ENCODE measurements at regions not wholly inside any gene's neighbourhood (a gene's known extent, or its start where the extent isn't known, plus 50 kb on each side); places are given as distances from the start of the nearest gene placed in this dataset.

DNA sequence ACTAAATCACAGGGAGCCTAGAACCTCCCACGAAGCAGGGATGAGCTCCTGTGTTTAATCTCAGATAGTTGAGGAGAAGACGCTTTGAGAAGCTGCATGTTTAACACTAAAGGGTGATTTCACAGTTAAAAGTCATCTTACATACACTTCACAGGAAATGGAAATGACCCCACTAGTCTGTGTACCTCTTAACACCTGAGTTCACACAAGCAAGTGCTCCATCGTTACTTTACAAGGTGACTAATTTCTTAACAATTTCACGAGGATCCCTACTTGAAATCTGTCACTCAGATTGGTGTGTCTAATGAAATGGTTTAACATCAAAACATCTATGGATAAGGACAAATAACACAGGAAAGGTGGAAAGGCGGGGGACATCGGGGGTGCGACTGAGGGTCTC lies 93.8 kb upstream of the RPS6KA2 start:
- no peak overlapping the region for H3K4me2 ChIP-seq (ENCODE audit: low read length)
- no peaks in the 10 kb centered on the region for H3K79me2 ChIP-seq (ENCODE audit: control insufficient read depth, insufficient read depth, low read length)
- H3K79me1 ChIP-seq (ENCODE audit: low read length) = no peaks in the 10 kb centered on the region
- H3K36me3 ChIP-seq (ENCODE audit: control insufficient read depth, insufficient read depth, low read length) = no peaks in the 10 kb centered on the region
- H3K56ac ChIP-seq (ENCODE audit: low read length) = no peak overlapping the region
- WGBS (ENCODE audit: extremely low coverage, insufficient coverage, low lambda C conversion rate) = no CpG with 5 or more reads among the region's 7 CpGs
- peak; percentile 44 for DNase-seq
- H3K27ac ChIP-seq (ENCODE audit: low read depth, low read length) = no peak overlapping the region
- H2BK15ac ChIP-seq (replicated peaks; ENCODE audit: low read depth) = no peak overlapping the region
- H2BK120ac ChIP-seq (ENCODE audit: low read depth, low read length) = no peak overlapping the region
- no peak overlapping the region for H3K4ac ChIP-seq (ENCODE audit: low read depth, low read length)
- no peak overlapping the region for H3K9ac ChIP-seq (ENCODE audit: low read length)
- no peak overlapping the region for H2BK5ac ChIP-seq (ENCODE audit: low read length)
- no peak overlapping the region for H3K4me3 ChIP-seq (ENCODE audit: low read length)
- H4K8ac ChIP-seq (ENCODE audit: low read depth, low read length) = no peak overlapping the region
- no peak overlapping the region for H4K5ac ChIP-seq (ENCODE audit: low read length)
- H3K4me1 ChIP-seq (ENCODE audit: control insufficient read depth, low read depth, low read length) = no peaks in the 10 kb centered on the region
- no peak overlapping the region for H3K18ac ChIP-seq (ENCODE audit: low read length)
- H3K23ac ChIP-seq (ENCODE audit: low read length) = no peak overlapping the region
- no peaks in the 10 kb centered on the region for H3K27me3 ChIP-seq (ENCODE audit: insufficient read depth, low read length, poor library complexity)
- no peak overlapping the region for H2AK5ac ChIP-seq (ENCODE audit: low read length)

- Histone ChIP-seq H3K27ac (ENCODE audit: low read depth, low read length) (no peak overlapping the region), H3K23ac (ENCODE audit: low read length) (no peak overlapping the region), H3K4ac (ENCODE audit: low read depth, low read length) (no peak overlapping the region), H4K8ac (ENCODE audit: low read depth, low read length) (no peak overlapping the region), H3K4me1 (ENCODE audit: control insufficient read depth, low read depth, low read length) (no peaks in the 10 kb centered on the region), H4K5ac (ENCODE audit: low read length) (no peak overlapping the region), H3K4me3 (ENCODE audit: low read length) (no peak overlapping the region), H3K27me3 (ENCODE audit: insufficient read depth, low read length, poor library complexity) (no peaks in the 10 kb centered on the region), H3K79me1 (ENCODE audit: low read length) (no peaks in the 10 kb centered on the region), H2BK15ac (replicated peaks; ENCODE audit: low read depth) (no peak overlapping the region), H3K36me3 (ENCODE audit: control insufficient read depth, insufficient read depth, low read length) (no peaks in the 10 kb centered on the region), H3K56ac (ENCODE audit: low read length) (no peak overlapping the region), H3K4me2 (ENCODE audit: low read length) (no peak overlapping the region), H2AK5ac (ENCODE audit: low read length) (no peak overlapping the region), H2BK5ac (ENCODE audit: low read length) (no peak overlapping the region), H3K18ac (ENCODE audit: low read length) (no peak overlapping the region), H2BK120ac (ENCODE audit: low read depth, low read length) (no peak overlapping the region), H3K9ac (ENCODE audit: low read length) (no peak overlapping the region), H3K79me2 (ENCODE audit: control insufficient read depth, insufficient read depth, low read length) (no peaks in the 10 kb centered on the region)
- WGBS (ENCODE audit: extremely low coverage, insufficient coverage, low lambda C conversion rate) = no CpG with 5 or more reads among the region's 5 CpGs
- no peak for DNase-seq
These were observed 92.0 kb upstream of the RPS6KA2 start for GRCh38 chr6:166719019-166719418.

DNA sequence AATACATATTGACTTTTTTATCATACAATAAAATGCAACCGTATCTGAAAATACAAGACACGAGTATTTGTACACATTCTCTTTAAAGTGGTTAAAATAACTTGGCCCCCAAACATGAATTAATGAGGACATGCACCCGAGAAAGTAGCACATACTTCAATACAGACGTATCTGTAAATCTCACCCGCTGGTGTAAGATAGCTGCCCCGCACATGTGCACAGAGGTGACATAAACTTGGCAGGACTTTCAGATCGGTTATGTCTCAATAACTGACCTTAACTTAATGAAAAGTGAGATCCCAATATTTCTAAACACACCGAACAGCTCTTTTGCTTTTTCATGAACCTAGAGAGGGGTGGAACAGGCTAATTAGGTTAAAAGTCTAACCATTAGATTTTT lies 91.5 kb upstream of the RPS6KA2 start:
- Histone ChIP-seq H3K9ac (ENCODE audit: low read length) (no peak overlapping the region), H3K4me1 (ENCODE audit: control insufficient read depth, low read depth, low read length) (no peaks in the 10 kb centered on the region), H2BK15ac (replicated peaks; ENCODE audit: low read depth) (no peak overlapping the region), H3K4me3 (ENCODE audit: low read length) (no peak overlapping the region), H3K79me2 (ENCODE audit: control insufficient read depth, insufficient read depth, low read length) (no peaks in the 10 kb centered on the region), H3K27me3 (ENCODE audit: insufficient read depth, low read length, poor library complexity) (no peaks in the 10 kb centered on the region), H3K79me1 (ENCODE audit: low read length) (no peaks in the 10 kb centered on the region), H2BK5ac (ENCODE audit: low read length) (no peak overlapping the region), H3K18ac (ENCODE audit: low read length) (no peak overlapping the region), H4K5ac (ENCODE audit: low read length) (no peak overlapping the region), H2BK120ac (ENCODE audit: low read depth, low read length) (no peak overlapping the region), H2AK5ac (ENCODE audit: low read length) (no peak overlapping the region), H3K4ac (ENCODE audit: low read depth, low read length) (no peak overlapping the region), H4K8ac (ENCODE audit: low read depth, low read length) (no peak overlapping the region), H3K23ac (ENCODE audit: low read length) (no peak overlapping the region), H3K36me3 (ENCODE audit: control insufficient read depth, insufficient read depth, low read length) (no peaks in the 10 kb centered on the region), H3K56ac (ENCODE audit: low read length) (no peak overlapping the region), H3K27ac (ENCODE audit: low read depth, low read length) (no peak overlapping the region), H3K4me2 (ENCODE audit: low read length) (no peak overlapping the region)
- WGBS (ENCODE audit: extremely low coverage, insufficient coverage, low lambda C conversion rate) = no CpG with 5 or more reads among the region's 8 CpGs
- DNase-seq = no peak

- no peak overlapping the region for H3K4me2 ChIP-seq (ENCODE audit: low read length)
- no peak overlapping the region for H4K5ac ChIP-seq (ENCODE audit: low read length)
- H3K79me2 ChIP-seq (ENCODE audit: control insufficient read depth, insufficient read depth, low read length) = no peaks in the 10 kb centered on the region
- H3K36me3 ChIP-seq (ENCODE audit: control insufficient read depth, insufficient read depth, low read length) = no peaks in the 10 kb centered on the region
- no peaks in the 10 kb centered on the region for H3K27me3 ChIP-seq (ENCODE audit: insufficient read depth, low read length, poor library complexity)
- no peak overlapping the region for H2BK120ac ChIP-seq (ENCODE audit: low read depth, low read length)
- no peak overlapping the region for H2AK5ac ChIP-seq (ENCODE audit: low read length)
- H3K79me1 ChIP-seq (ENCODE audit: low read length) = no peaks in the 10 kb centered on the region
- H2BK15ac ChIP-seq (replicated peaks; ENCODE audit: low read depth) = no peak overlapping the region
- WGBS (ENCODE audit: extremely low coverage, insufficient coverage, low lambda C conversion rate) = no CpG with 5 or more reads among the region's 14 CpGs
- no peak overlapping the region for H3K4ac ChIP-seq (ENCODE audit: low read depth, low read length)
- no peak overlapping the region for H3K27ac ChIP-seq (ENCODE audit: low read depth, low read length)
- no peak overlapping the region for H3K18ac ChIP-seq (ENCODE audit: low read length)
- no peak overlapping the region for H4K8ac ChIP-seq (ENCODE audit: low read depth, low read length)
- H3K4me3 ChIP-seq (ENCODE audit: low read length) = no peak overlapping the region
- no peak overlapping the region for H3K9ac ChIP-seq (ENCODE audit: low read length)
- no peaks in the 10 kb centered on the region for H3K4me1 ChIP-seq (ENCODE audit: control insufficient read depth, low read depth, low read length)
- no peak overlapping the region for H3K23ac ChIP-seq (ENCODE audit: low read length)
- H2BK5ac ChIP-seq (ENCODE audit: low read length) = no peak overlapping the region
- H3K56ac ChIP-seq (ENCODE audit: low read length) = no peak overlapping the region
- no peak for DNase-seq
These were observed 90.0 kb upstream of the RPS6KA2 start for GRCh38 chr6:166716910-166717617.

DNA sequence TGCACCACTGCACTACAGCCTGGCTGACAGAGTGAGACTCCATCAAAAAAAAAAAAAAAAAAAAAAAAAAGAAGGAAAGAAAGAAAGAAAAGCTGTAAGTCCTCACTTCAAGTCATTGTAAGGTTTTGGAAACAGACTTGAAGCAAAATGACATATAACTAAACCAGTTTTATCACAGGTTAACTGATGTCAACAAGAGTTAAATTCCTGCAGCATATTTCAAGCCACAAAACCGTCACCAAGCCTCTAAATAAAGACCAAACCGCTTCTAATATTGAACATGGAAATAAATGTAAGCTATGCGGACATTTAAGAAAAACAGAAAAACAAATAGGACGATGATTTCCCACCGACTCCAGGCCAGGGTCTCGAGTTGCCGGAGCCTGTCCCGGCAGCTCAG lies 88.9 kb upstream of the RPS6KA2 start:
- H3K27ac ChIP-seq (ENCODE audit: low read depth, low read length) = no peak overlapping the region
- H3K79me2 ChIP-seq (ENCODE audit: control insufficient read depth, insufficient read depth, low read length) = no peaks in the 10 kb centered on the region
- H4K8ac ChIP-seq (ENCODE audit: low read depth, low read length) = no peak overlapping the region
- no peak overlapping the region for H3K56ac ChIP-seq (ENCODE audit: low read length)
- H3K27me3 ChIP-seq (ENCODE audit: insufficient read depth, low read length, poor library complexity) = no peaks in the 10 kb centered on the region
- H3K36me3 ChIP-seq (ENCODE audit: control insufficient read depth, insufficient read depth, low read length) = no peaks in the 10 kb centered on the region
- no peak overlapping the region for H3K9ac ChIP-seq (ENCODE audit: low read length)
- H3K4me1 ChIP-seq (ENCODE audit: control insufficient read depth, low read depth, low read length) = no peaks in the 10 kb centered on the region
- H3K79me1 ChIP-seq (ENCODE audit: low read length) = no peaks in the 10 kb centered on the region
- no peak overlapping the region for H3K4me3 ChIP-seq (ENCODE audit: low read length)
- no CpG with 5 or more reads among the region's 8 CpGs for WGBS (ENCODE audit: extremely low coverage, insufficient coverage, low lambda C conversion rate)
- no peak overlapping the region for H3K4me2 ChIP-seq (ENCODE audit: low read length)
- H3K4ac ChIP-seq (ENCODE audit: low read depth, low read length) = no peak overlapping the region
- no peak overlapping the region for H2BK120ac ChIP-seq (ENCODE audit: low read depth, low read length)
- H4K5ac ChIP-seq (ENCODE audit: low read length) = no peak overlapping the region
- no peak overlapping the region for H3K18ac ChIP-seq (ENCODE audit: low read length)
- no peak overlapping the region for H2BK15ac ChIP-seq (replicated peaks; ENCODE audit: low read depth)
- no peak overlapping the region for H2BK5ac ChIP-seq (ENCODE audit: low read length)
- no peak overlapping the region for H3K23ac ChIP-seq (ENCODE audit: low read length)
- no peak for DNase-seq
- no peak overlapping the region for H2AK5ac ChIP-seq (ENCODE audit: low read length)

DNA sequence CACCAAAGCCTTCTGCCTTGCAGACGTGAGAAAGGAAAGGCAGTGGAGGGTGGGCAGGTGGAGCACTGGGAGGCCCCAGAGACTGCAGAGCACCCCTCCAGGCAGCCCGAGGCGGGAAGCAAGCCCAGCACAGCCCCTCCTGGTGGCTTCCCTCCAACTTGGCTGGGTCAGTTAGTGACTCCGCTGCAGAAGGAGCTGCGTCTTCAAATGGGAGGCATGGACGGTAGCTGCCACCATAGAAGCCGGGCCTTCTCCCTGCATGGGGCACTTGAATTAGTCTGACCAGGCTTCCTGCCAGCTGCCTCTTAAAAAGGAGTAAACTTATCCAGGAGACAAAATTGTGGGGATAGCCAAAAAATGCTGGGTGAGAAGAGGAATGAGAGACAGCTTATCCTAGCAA lies 88.0 kb upstream of the RPS6KA2 start:
- no peak overlapping the region for H2BK5ac ChIP-seq (ENCODE audit: low read length)
- no peak overlapping the region for H2BK15ac ChIP-seq (replicated peaks; ENCODE audit: low read depth)
- no peak overlapping the region for H3K18ac ChIP-seq (ENCODE audit: low read length)
- H3K36me3 ChIP-seq (ENCODE audit: control insufficient read depth, insufficient read depth, low read length) = no peaks in the 10 kb centered on the region
- H3K9ac ChIP-seq (ENCODE audit: low read length) = no peak overlapping the region
- no peak overlapping the region for H3K4ac ChIP-seq (ENCODE audit: low read depth, low read length)
- H4K8ac ChIP-seq (ENCODE audit: low read depth, low read length) = no peak overlapping the region
- no peak overlapping the region for H3K56ac ChIP-seq (ENCODE audit: low read length)
- H4K5ac ChIP-seq (ENCODE audit: low read length) = no peak overlapping the region
- no peak overlapping the region for H3K4me2 ChIP-seq (ENCODE audit: low read length)
- WGBS (ENCODE audit: extremely low coverage, insufficient coverage, low lambda C conversion rate) = no CpG with 5 or more reads among the region's 7 CpGs
- H3K27ac ChIP-seq (ENCODE audit: low read depth, low read length) = no peak overlapping the region
- H3K4me3 ChIP-seq (ENCODE audit: low read length) = no peak overlapping the region
- DNase-seq = peak; percentile 30
- no peaks in the 10 kb centered on the region for H3K79me1 ChIP-seq (ENCODE audit: low read length)
- H3K27me3 ChIP-seq (ENCODE audit: insufficient read depth, low read length, poor library complexity) = no peaks in the 10 kb centered on the region
- H2AK5ac ChIP-seq (ENCODE audit: low read length) = no peak overlapping the region
- no peak overlapping the region for H3K23ac ChIP-seq (ENCODE audit: low read length)
- H3K79me2 ChIP-seq (ENCODE audit: control insufficient read depth, insufficient read depth, low read length) = no peaks in the 10 kb centered on the region
- no peak overlapping the region for H2BK120ac ChIP-seq (ENCODE audit: low read depth, low read length)
- no peaks in the 10 kb centered on the region for H3K4me1 ChIP-seq (ENCODE audit: control insufficient read depth, low read depth, low read length)
